HL-60 (cell line): ENCODE measurements at regions not wholly inside any gene's neighbourhood (a gene's known extent, or its start where the extent isn't known, plus 50 kb on each side); places are given as distances from the start of the nearest gene placed in this dataset.

Source experiments
- DNase-seq, 2 experiments: peaks; one replicate each; pipeline ENCODE4 v3.0.0-alpha.2; 2010 to 2020; ENCODE audit warnings: low read depth in 1 of 2, low spot score in 1 of 2
- H3K27ac ChIP-seq: fragments of 250-450 bp; sonication (Bioruptor Pico); replicated peaks from 2 replicates; pipeline ENCODE4 v1.5.1; 2020; ENCODE audit warnings: mild to moderate bottlenecking, moderate library complexity
- H3K27me3 ChIP-seq: fragments of 250-450 bp; sonication (Bioruptor Pico); 2 replicates; pipeline ENCODE4 v1.5.1; 2021; ENCODE audit warnings: mild to moderate bottlenecking, moderate library complexity; ENCODE audit not compliant: insufficient read depth, poor library complexity, severe bottlenecking
- H3K4me3 ChIP-seq: replicated peaks from 2 replicates; pipeline ENCODE4 v1.5.1; 2011; ENCODE audit warnings: mild to moderate bottlenecking, control low read depth, low read length; ENCODE audit not compliant: insufficient read depth
- CTCF ChIP-seq: IDR thresholded peaks from one replicate; pipeline ENCODE4 v1.5.1; 2011; ENCODE audit warnings: low read length, control low read depth, inconsistent platforms; ENCODE audit not compliant: insufficient read depth
- GABPA ChIP-seq: IDR thresholded peaks from 2 replicates; pipeline ENCODE4 v1.6.1; 2012; ENCODE audit warnings: low read depth
- POLR2AphosphoS5 ChIP-seq: IDR thresholded peaks from 2 replicates; pipeline ENCODE4 v1.6.1; 2012; ENCODE audit warnings: low read depth
- REST ChIP-seq: IDR thresholded peaks from 2 replicates; pipeline ENCODE4 v1.6.1; 2012; ENCODE audit warnings: low read depth; ENCODE audit not compliant: insufficient replicate concordance
- SPI1 ChIP-seq: IDR thresholded peaks from 2 replicates; pipeline ENCODE4 v1.6.1; 2012; ENCODE audit warnings: low read depth, mild to moderate bottlenecking, borderline replicate concordance

GRCh38 chr12:66903782-66904396, 225.0 kb upstream of the GRIP1 start:
- no peak overlapping the region for H3K4me3 ChIP-seq
- TF ChIP-seq REST (no peak), SPI1 (no peak), CTCF (no peak), GABPA (no peak)
- no peak for DNase-seq
- H3K27ac ChIP-seq, result no peak overlapping the region
- no peaks in the 10 kb centered on the region for H3K27me3 ChIP-seq

- Histone ChIP-seq H3K4me3 (no peak overlapping the region), H3K27me3 (no peaks in the 10 kb centered on the region), H3K27ac (no peak overlapping the region)
- no peak for DNase-seq
- TF ChIP-seq CTCF, result no peak
- TF ChIP-seq SPI1, result no peak
- TF ChIP-seq POLR2AphosphoS5, result no peak
- TF ChIP-seq REST, result no peak
- no peak for TF ChIP-seq GABPA
Observed at GRCh38 chr12:66905201-66905600, 226.3 kb upstream of the GRIP1 start.

- TF ChIP-seq GABPA, result no peak
- no peak for TF ChIP-seq CTCF
- no peak for TF ChIP-seq REST
- no peak for TF ChIP-seq SPI1
- no peak for TF ChIP-seq POLR2AphosphoS5
- no peak for DNase-seq
- H3K27me3 ChIP-seq, result peaks cover 3% of the 10 kb centered on the region
Observed at GRCh38 chr12:66910366-66910974, 231.6 kb upstream of the GRIP1 start.

More at GRCh38 chr12:66910366-66910974, 231.6 kb upstream of the GRIP1 start:
- no peak overlapping the region for H3K4me3 ChIP-seq
- H3K27ac ChIP-seq, result no peak overlapping the region
